ENCODE measurements at regions not wholly inside any gene's neighbourhood (a gene's known extent, or its start where the extent isn't known, plus 50 kb on each side); places are given as distances from the start of the nearest gene placed in this dataset.
A peak's percentile ranks its signal among the peaks of the same experiment; 100 is the strongest.

DNA sequence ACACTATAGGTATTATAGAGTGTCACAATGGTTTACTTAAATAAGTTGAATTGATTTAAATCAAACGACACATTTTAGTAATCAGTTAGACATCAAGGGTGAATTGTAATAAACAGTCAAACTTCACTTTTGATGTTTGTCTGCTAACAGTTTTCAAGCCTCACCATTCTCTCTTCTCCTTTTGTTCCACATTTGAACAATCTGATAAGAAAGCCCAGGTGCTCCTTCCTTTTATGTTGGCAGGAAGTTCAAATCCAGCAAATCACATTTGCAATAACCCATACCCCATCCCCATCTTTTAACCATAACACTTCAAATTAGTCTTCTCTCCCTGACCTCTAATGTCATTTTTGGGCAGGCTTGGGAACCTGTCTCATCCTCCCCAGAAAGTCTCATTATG is 63.4 kb upstream of the GC start:
- Histone ChIP-seq H3K14ac (ENCODE audit: insufficient read length) (no peak overlapping the region), H2BK15ac (ENCODE audit: low read length) (no peak overlapping the region), H3K4ac (replicated peaks; ENCODE audit: insufficient read length, low read depth, low read length) (no peak overlapping the region), H3K27ac (ENCODE audit: low read depth, low read length) (no peak overlapping the region), H2BK5ac (ENCODE audit: low read depth, low read length) (no peak overlapping the region), H4K20me1 (replicated peaks in 1 of 2; ENCODE audit: control insufficient read depth in 1 of 2, insufficient read depth in 2 of 2, low read length in 2 of 2) (no peaks in the 10 kb centered on the region), H3K56ac (replicated peaks; ENCODE audit: insufficient read length, low read depth, low read length) (no peak overlapping the region), H3K27me3 (replicated peaks in 1 of 4; ENCODE audit: control insufficient read depth in 3 of 4, extremely low read depth in 1 of 4, insufficient read depth in 3 of 4, low read length in 3 of 4) (no peaks in the 10 kb centered on the region), H2BK20ac (ENCODE audit: low read length) (no peak overlapping the region), H4K5ac (ENCODE audit: insufficient read length, low read depth, low read length) (no peak overlapping the region), H4K8ac (ENCODE audit: extremely low read depth, insufficient read depth, low read length) (no peak overlapping the region), H4K91ac (replicated peaks; ENCODE audit: insufficient read length, low read length) (no peak overlapping the region), H2BK12ac (ENCODE audit: low read depth, low read length) (no peak overlapping the region), H3K4me1 (replicated peaks in 1 of 4; ENCODE audit: control insufficient read depth in 3 of 4, insufficient read depth in 4 of 4, low read length in 3 of 4) (no peaks in the 10 kb centered on the region), H3K9ac (replicated peaks in 1 of 4; ENCODE audit: extremely low read depth in 1 of 4, low read depth in 3 of 4, low read length in 3 of 4) (no peak overlapping the region), H3K18ac (ENCODE audit: extremely low read depth, low read length) (no peak overlapping the region), H3K23ac (ENCODE audit: insufficient read length) (no peak overlapping the region), H3K9me3 (ENCODE audit: insufficient read depth in 2 of 2, low read depth in 1 of 2, low read length in 1 of 2) (no peaks in the 10 kb centered on the region), H3K79me1 (ENCODE audit: low read depth, low read length) (no peaks in the 10 kb centered on the region), H2BK120ac (replicated peaks; ENCODE audit: low read depth, low read length) (no peak overlapping the region), H2AFZ (ENCODE audit: low read length) (no peak overlapping the region), H3K23me2 (ENCODE audit: low read depth, low read length) (no peaks in the 10 kb centered on the region), H3K4me2 (ENCODE audit: insufficient read depth in 1 of 2, low read depth in 2 of 2, low read length in 2 of 2) (no peak overlapping the region), H3K79me2 (ENCODE audit: control insufficient read depth in 1 of 2, insufficient read depth in 2 of 2, low read length in 2 of 2) (no peaks in the 10 kb centered on the region), H3K4me3 (ENCODE audit: extremely low read depth in 1 of 4, insufficient read depth in 2 of 4, low read depth in 3 of 4, low read length in 4 of 4) (no peak overlapping the region), H2AK5ac (ENCODE audit: low read depth, low read length) (no peak overlapping the region), H3K36me3 (ENCODE audit: control insufficient read depth in 2 of 4, insufficient read depth in 4 of 4, low read length in 3 of 4) (no peaks in the 10 kb centered on the region)
- DNase-seq (ENCODE audit: low read depth in 1 of 2, low spot score in 2 of 2) (no peak), FAIRE-seq (peak; percentile 24)
- CTCF ChIA-PET (ENCODE audit: partially characterized antibody), result no interaction called here
- POLR2A ChIA-PET (ENCODE audit: partially characterized antibody), result no interaction called here
- 80% methylated on average over 1 of the region's 1 CpG; no CpG with 5 or more reads in 1 of the 2 experiments for WGBS, 2 experiments (ENCODE audit: extremely low coverage in 1 of 2, insufficient coverage in 1 of 2, insufficient read length in 1 of 2, insufficient replicate concordance in 2 of 2, low coverage in 1 of 2, low lambda C conversion rate in 2 of 2, missing lambda C conversion rate in 1 of 2)
- TF ChIP-seq YY1 (IDR thresholded peaks at IDR 0.05; ENCODE audit: low read depth, low read length) (no peak), HDAC2 (IDR thresholded peaks at IDR 0.05; ENCODE audit: borderline replicate concordance in 1 of 2, low read depth in 2 of 2, low read length in 2 of 2) (no peak), BRCA1 (IDR thresholded peaks at IDR 0.05; ENCODE audit: low read depth, low read length) (no peak), SIX5 (IDR thresholded peaks at IDR 0.05; ENCODE audit: low read depth, low read length) (no peak), EZH2 (IDR thresholded peaks at IDR 0.05; ENCODE audit: low read depth, low read length, severe bottlenecking) (no peak), USF2 (IDR thresholded peaks at IDR 0.05; ENCODE audit: low read length) (no peak), HDAC6 (IDR thresholded peaks at IDR 0.05; ENCODE audit: low read depth, low read length) (no peak), CHD1 (IDR thresholded peaks at IDR 0.05; ENCODE audit: low read depth, low read length) (no peak), EP300 (IDR thresholded peaks at IDR 0.05; ENCODE audit: borderline replicate concordance in 1 of 2, low read depth in 2 of 2, low read length in 2 of 2) (no peak), RFX5 (IDR thresholded peaks at IDR 0.05; ENCODE audit: borderline replicate concordance, low read depth, low read length) (no peak), NRF1 (IDR thresholded peaks at IDR 0.05; ENCODE audit: low read depth, low read length) (no peak), PHF8 (conservative IDR thresholded peaks at IDR 0.05; ENCODE audit: low read depth, low read length) (no peak)
- TF ChIP-seq, protein P1, sequence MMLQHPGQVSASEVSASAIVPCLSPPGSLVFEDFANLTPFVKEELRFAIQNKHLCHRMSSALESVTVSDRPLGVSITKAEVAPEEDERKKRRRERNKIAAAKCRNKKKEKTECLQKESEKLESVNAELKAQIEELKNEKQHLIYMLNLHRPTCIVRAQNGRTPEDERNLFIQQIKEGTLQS (IDR thresholded peaks at IDR 0.05; ENCODE audit: insufficient read depth, low read depth, low read length), result no peak
